NCI-H1048 (cell line): ENCODE measurements at regions not wholly inside any gene's neighbourhood (a gene's known extent, or its start where the extent isn't known, plus 50 kb on each side); places are given as distances from the start of the nearest gene placed in this dataset.
"Not testable (repeated sequence)": the region's sequence is repeated elsewhere in the genome, so short reads cannot be mapped to it uniquely, and the experiment has no call there.

Experiments
- DNase-seq: peaks from one replicate; lab custom pipeline; 2025; lab: John Stamatoyannopoulos, UW

GRCh38 chr4:17436047-17436749, 75.7 kb downstream of the QDPR start:
- DNase-seq: not testable (repeated sequence)

GRCh38 chr4:17433827-17434226, 78.1 kb downstream of the QDPR start:
- DNase-seq: no peak

GRCh38 chr4:17427991-17428390, 83.9 kb downstream of the QDPR start:
- DNase-seq: no peak

- no peak for DNase-seq
Observed at GRCh38 chr4:17426222-17426621, 85.7 kb downstream of the QDPR start.

GRCh38 chr4:17418010-17418409, 93.9 kb downstream of the QDPR start:
- DNase-seq: no peak

- no peak for DNase-seq
Observed at GRCh38 chr4:17414392-17414791, 97.5 kb downstream of the QDPR start.

GRCh38 chr4:17400686-17401085, 111.2 kb downstream of the QDPR start:
- DNase-seq: no peak

- DNase-seq: no peak
Observed at GRCh38 chr4:17398805-17399204, 113.1 kb downstream of the QDPR start.

- DNase-seq: no peak
Observed at GRCh38 chr4:17398035-17398434, 113.9 kb downstream of the QDPR start.

GRCh38 chr4:17397611-17398010, 114.3 kb downstream of the QDPR start:
- no peak for DNase-seq

- DNase-seq: no peak
Observed at GRCh38 chr4:17385403-17385802, 126.5 kb downstream of the QDPR start.

GRCh38 chr4:17380347-17380746, 131.5 kb downstream of the QDPR start:
- DNase-seq: no peak

GRCh38 chr4:17376205-17376604, 135.7 kb downstream of the QDPR start:
- DNase-seq: no peak

GRCh38 chr4:17373666-17374065, 138.2 kb downstream of the QDPR start:
- no peak for DNase-seq

- DNase-seq: no peak
Observed at GRCh38 chr4:17370818-17371217, 141.1 kb downstream of the QDPR start.

GRCh38 chr4:17368408-17368807, 143.5 kb downstream of the QDPR start:
- DNase-seq: no peak

GRCh38 chr4:17367201-17367600, 144.7 kb downstream of the QDPR start:
- no peak for DNase-seq

- DNase-seq: no peak
Observed at GRCh38 chr4:17366496-17366895, 145.4 kb downstream of the QDPR start.

GRCh38 chr4:17362430-17362829, 149.5 kb downstream of the QDPR start:
- no peak for DNase-seq

- DNase-seq: no peak
Observed at GRCh38 chr4:17358241-17358640, 153.6 kb downstream of the QDPR start.

GRCh38 chr4:17356926-17357325, 155.0 kb downstream of the QDPR start:
- no peak for DNase-seq

GRCh38 chr4:17352357-17352756, 159.5 kb downstream of the QDPR start:
- no peak for DNase-seq

- DNase-seq: no peak
Observed at GRCh38 chr4:17347445-17347844, 164.4 kb downstream of the QDPR start.

- no peak for DNase-seq
Observed at GRCh38 chr4:17339376-17339775, 172.5 kb downstream of the QDPR start.
